ENCODE measurements at regions not wholly inside any gene's neighbourhood (a gene's known extent, or its start where the extent isn't known, plus 50 kb on each side); places are given as distances from the start of the nearest gene placed in this dataset.
"Not testable (repeated sequence)": the region's sequence is repeated elsewhere in the genome, so short reads cannot be mapped to it uniquely, and the experiment has no call there.

- not testable (repeated sequence) for H3K9me3 Mint-ChIP-seq; ATAC-seq (replicated peaks); DNase-seq; H3K27ac Mint-ChIP-seq; H3K27me3 Mint-ChIP-seq; H3K4me1 Mint-ChIP-seq (ENCODE audit: low read depth in 2 of 2); H3K4me3 Mint-ChIP-seq; H3K36me3 Mint-ChIP-seq (ENCODE audit: insufficient read depth)
Observed at GRCh38 chr2:132267498-132268283, 105.9 kb upstream of the ANKRD30BL start.

GRCh38 chr2:132268284-132268976 lies 106.7 kb upstream of the ANKRD30BL start:
- ATAC-seq (replicated peaks); H3K27me3 Mint-ChIP-seq; H3K27ac Mint-ChIP-seq; H3K36me3 Mint-ChIP-seq (ENCODE audit: insufficient read depth); H3K4me1 Mint-ChIP-seq (ENCODE audit: low read depth in 2 of 2); H3K4me3 Mint-ChIP-seq; H3K9me3 Mint-ChIP-seq: not testable (repeated sequence)
- peak in 1 of 3 experiments; percentile 5 for DNase-seq

- ATAC-seq (replicated peaks) (no peak), DNase-seq (no peak)
- H3K36me3 Mint-ChIP-seq (ENCODE audit: insufficient read depth), result no peaks in the 10 kb centered on the region
- H3K4me3 Mint-ChIP-seq, result no peak overlapping the region
- H3K4me1 Mint-ChIP-seq (ENCODE audit: low read depth in 2 of 2), result no peaks in the 10 kb centered on the region
- no peak overlapping the region for H3K27ac Mint-ChIP-seq
- no peaks in the 10 kb centered on the region for H3K9me3 Mint-ChIP-seq
- H3K27me3 Mint-ChIP-seq, result no peaks in the 10 kb centered on the region
Observed at GRCh38 chr2:132268977-132269523, 107.3 kb upstream of the ANKRD30BL start.

- Mint-ChIP-seq H3K9me3 (no peaks in the 10 kb centered on the region), H3K4me3 (no peak overlapping the region), H3K27me3 (no peaks in the 10 kb centered on the region), H3K27ac (no peak overlapping the region), H3K36me3 (ENCODE audit: insufficient read depth) (no peaks in the 10 kb centered on the region), H3K4me1 (ENCODE audit: low read depth in 2 of 2) (no peaks in the 10 kb centered on the region)
- no peak for ATAC-seq (replicated peaks)
- DNase-seq, result no peak
Observed at GRCh38 chr2:132270255-132270654, 108.5 kb upstream of the ANKRD30BL start.

GRCh38 chr2:132270981-132271546 lies 109.3 kb upstream of the ANKRD30BL start:
- Mint-ChIP-seq H3K9me3 (no peaks in the 10 kb centered on the region), H3K4me3 (no peak overlapping the region), H3K27ac (no peak overlapping the region), H3K27me3 (no peaks in the 10 kb centered on the region), H3K36me3 (ENCODE audit: insufficient read depth) (no peaks in the 10 kb centered on the region), H3K4me1 (ENCODE audit: low read depth in 2 of 2) (no peaks in the 10 kb centered on the region)
- ATAC-seq (replicated peaks) (no peak), DNase-seq (no peak)

- not testable (repeated sequence) for H3K36me3 Mint-ChIP-seq (ENCODE audit: insufficient read depth); H3K4me3 Mint-ChIP-seq; ATAC-seq (replicated peaks); DNase-seq; H3K9me3 Mint-ChIP-seq; H3K27ac Mint-ChIP-seq; H3K4me1 Mint-ChIP-seq (ENCODE audit: low read depth in 2 of 2); H3K27me3 Mint-ChIP-seq
Observed at GRCh38 chr2:132271794-132272193, 110.0 kb upstream of the ANKRD30BL start.

- H3K4me3 Mint-ChIP-seq, result no peak overlapping the region
- no peak for DNase-seq
Observed at GRCh38 chr2:132272713-132273112, 111.0 kb upstream of the ANKRD30BL start.

GRCh38 chr2:132273585-132273984 lies 111.8 kb upstream of the ANKRD30BL start:
- H3K27ac Mint-ChIP-seq; H3K9me3 Mint-ChIP-seq; H3K27me3 Mint-ChIP-seq; DNase-seq; ATAC-seq (replicated peaks); H3K4me3 Mint-ChIP-seq; H3K4me1 Mint-ChIP-seq (ENCODE audit: low read depth in 2 of 2); H3K36me3 Mint-ChIP-seq (ENCODE audit: insufficient read depth): not testable (repeated sequence)

More at GRCh38 chr2:132272713-132273112, 111.0 kb upstream of the ANKRD30BL start:
- Mint-ChIP-seq H3K4me1 (ENCODE audit: low read depth in 2 of 2) (no peaks in the 10 kb centered on the region), H3K27ac (no peak overlapping the region), H3K9me3 (peaks cover 2 to 4% of the 10 kb centered on the region in 2 donors), H3K27me3 (no peaks in the 10 kb centered on the region), H3K36me3 (ENCODE audit: insufficient read depth) (no peaks in the 10 kb centered on the region)
- ATAC-seq (replicated peaks), result no peak

- H3K36me3 Mint-ChIP-seq (ENCODE audit: insufficient read depth), result no peaks in the 10 kb centered on the region
- H3K4me1 Mint-ChIP-seq (ENCODE audit: low read depth in 2 of 2), result no peaks in the 10 kb centered on the region
- no peaks in the 10 kb centered on the region for H3K27me3 Mint-ChIP-seq
- ATAC-seq (replicated peaks) (no peak), DNase-seq (no peak)
- peak overlapping the region in 1 of 2 donors; percentile 83 for H3K27ac Mint-ChIP-seq
- H3K4me3 Mint-ChIP-seq, result no peak overlapping the region
- H3K9me3 Mint-ChIP-seq, result peaks cover 4 to 7% of the 10 kb centered on the region in 2 donors
Observed at GRCh38 chr2:132274000-132274399, 112.2 kb upstream of the ANKRD30BL start.

- peaks cover 4 to 7% of the 10 kb centered on the region in 2 donors for H3K9me3 Mint-ChIP-seq
- ATAC-seq (replicated peaks) (no peak), DNase-seq (no peak)
- H3K36me3 Mint-ChIP-seq (ENCODE audit: insufficient read depth), result no peaks in the 10 kb centered on the region
- H3K4me3 Mint-ChIP-seq, result no peak overlapping the region
- no peaks in the 10 kb centered on the region for H3K4me1 Mint-ChIP-seq (ENCODE audit: low read depth in 2 of 2)
- no peak overlapping the region for H3K27ac Mint-ChIP-seq
- H3K27me3 Mint-ChIP-seq, result no peaks in the 10 kb centered on the region
Observed at GRCh38 chr2:132275396-132275795, 113.6 kb upstream of the ANKRD30BL start.

- no peaks in the 10 kb centered on the region for H3K36me3 Mint-ChIP-seq (ENCODE audit: insufficient read depth)
- peaks cover 9 to 11% of the 10 kb centered on the region in 2 donors for H3K9me3 Mint-ChIP-seq
- DNase-seq (no peak), ATAC-seq (replicated peaks) (no peak)
- H3K27ac Mint-ChIP-seq, result no peak overlapping the region
- no peaks in the 10 kb centered on the region for H3K27me3 Mint-ChIP-seq
- H3K4me1 Mint-ChIP-seq (ENCODE audit: low read depth in 2 of 2), result no peaks in the 10 kb centered on the region
- no peak overlapping the region for H3K4me3 Mint-ChIP-seq
Observed at GRCh38 chr2:132276571-132276981, 114.8 kb upstream of the ANKRD30BL start.

- H3K36me3 Mint-ChIP-seq (ENCODE audit: insufficient read depth), result no peaks in the 10 kb centered on the region
- H3K4me1 Mint-ChIP-seq (ENCODE audit: low read depth in 2 of 2), result no peaks in the 10 kb centered on the region
- no peaks in the 10 kb centered on the region for H3K27me3 Mint-ChIP-seq
- ATAC-seq (replicated peaks), result no peak
- no peak overlapping the region for H3K27ac Mint-ChIP-seq
- H3K4me3 Mint-ChIP-seq, result no peak overlapping the region
- DNase-seq, result no peak
- H3K9me3 Mint-ChIP-seq, result peaks cover 15 to 18% of the 10 kb centered on the region in 2 donors
Observed at GRCh38 chr2:132278267-132278666, 116.5 kb upstream of the ANKRD30BL start.

GRCh38 chr2:132279344-132279743 lies 117.6 kb upstream of the ANKRD30BL start:
- Mint-ChIP-seq H3K4me3 (no peak overlapping the region), H3K36me3 (ENCODE audit: insufficient read depth) (no peaks in the 10 kb centered on the region), H3K9me3 (peaks cover 15 to 18% of the 10 kb centered on the region in 2 donors), H3K27me3 (no peaks in the 10 kb centered on the region), H3K4me1 (ENCODE audit: low read depth in 2 of 2) (no peaks in the 10 kb centered on the region), H3K27ac (no peak overlapping the region)
- DNase-seq (no peak), ATAC-seq (replicated peaks) (no peak)

Measured in effector memory CD8-positive, alpha-beta T cell (primary cell).